ENCODE measurements at regions not wholly inside any gene's neighbourhood (a gene's known extent, or its start where the extent isn't known, plus 50 kb on each side); places are given as distances from the start of the nearest gene placed in this dataset.

- DNase-seq (no peak), ATAC-seq (no peak)
These were observed 85.4 kb downstream of the IRF2BPL start for GRCh38 chr14:76943072-76943471.

GRCh38 chr14:76941946-76942805 is 86.3 kb downstream of the IRF2BPL start:
- Histone ChIP-seq H3K36me3 (no peaks in the 10 kb centered on the region), H3K4me3 (no peak overlapping the region), H3K4me1 (peaks cover 0 to 13% (median 1%) of the 10 kb centered on the region in 4 donors), H3K27ac (no peak overlapping the region), H3K9me3 (no peaks in the 10 kb centered on the region), H3K27me3 (no peaks in the 10 kb centered on the region)
- TF ChIP-seq CTCF (IDR thresholded peaks at IDR 0.05) (no peak), POLR2A (IDR thresholded peaks at IDR 0.05) (no peak)
- ATAC-seq: no peak
- WGBS (ENCODE audit: insufficient coverage, low coverage, low lambda C conversion rate, missing lambda C conversion rate): 72% methylated on average over 6 of the region's 12 CpGs
- intact Hi-C loops (cut with DNase I): no loop called here
- no peak for DNase-seq

More at GRCh38 chr14:76943072-76943471, 85.4 kb downstream of the IRF2BPL start:
- no peak overlapping the region for H3K4me3 ChIP-seq
- no peaks in the 10 kb centered on the region for H3K9me3 ChIP-seq
- H3K36me3 ChIP-seq: no peaks in the 10 kb centered on the region
- peaks cover 0 to 22% (median 8%) of the 10 kb centered on the region in 4 donors for H3K4me1 ChIP-seq
- TF ChIP-seq CTCF (IDR thresholded peaks at IDR 0.05): no peak
- TF ChIP-seq POLR2A (IDR thresholded peaks at IDR 0.05): no peak
- intact Hi-C loops (cut with DNase I): no loop called here
- no peak overlapping the region for H3K27ac ChIP-seq
- no peaks in the 10 kb centered on the region for H3K27me3 ChIP-seq
- 53% methylated on average over 3 of the region's 4 CpGs for WGBS (ENCODE audit: insufficient coverage, low coverage, low lambda C conversion rate, missing lambda C conversion rate)

- Histone ChIP-seq H3K4me3 (no peak overlapping the region), H3K9me3 (no peaks in the 10 kb centered on the region), H3K27me3 (no peaks in the 10 kb centered on the region), H3K4me1 (peaks cover 0 to 8% (median 0%) of the 10 kb centered on the region in 4 donors), H3K36me3 (no peaks in the 10 kb centered on the region), H3K27ac (no peak overlapping the region)
- ATAC-seq (no peak), DNase-seq (no peak)
- intact Hi-C loops (cut with DNase I): no loop called here
- no peak for TF ChIP-seq CTCF (IDR thresholded peaks at IDR 0.05)
- TF ChIP-seq POLR2A (IDR thresholded peaks at IDR 0.05): no peak
- WGBS (ENCODE audit: insufficient coverage, low coverage, low lambda C conversion rate, missing lambda C conversion rate): no CpG with 5 or more reads among the region's 7 CpGs
These were observed 87.0 kb downstream of the IRF2BPL start for GRCh38 chr14:76941544-76941943.

GRCh38 chr14:76940021-76940760 is 88.3 kb downstream of the IRF2BPL start:
- intact Hi-C loops (cut with DNase I): no loop called here
- H3K36me3 ChIP-seq: no peaks in the 10 kb centered on the region
- TF ChIP-seq CTCF (IDR thresholded peaks at IDR 0.05) (no peak), POLR2A (IDR thresholded peaks at IDR 0.05) (no peak)

More at GRCh38 chr14:76940021-76940760, 88.3 kb downstream of the IRF2BPL start:
- H3K27ac ChIP-seq: no peak overlapping the region
- H3K4me1 ChIP-seq: peaks cover 0 to 5% (median 0%) of the 10 kb centered on the region in 4 donors
- ATAC-seq (no peak), DNase-seq (no peak)
- H3K4me3 ChIP-seq: no peak overlapping the region
- H3K27me3 ChIP-seq: no peaks in the 10 kb centered on the region
- 87% methylated on average over 6 of the region's 8 CpGs for WGBS (ENCODE audit: insufficient coverage, low coverage, low lambda C conversion rate, missing lambda C conversion rate)
- H3K9me3 ChIP-seq: no peaks in the 10 kb centered on the region

Measured in right lobe of liver (tissue), 6 donors.